ENCODE measurements at regions not wholly inside any gene's neighbourhood (a gene's known extent, or its start where the extent isn't known, plus 50 kb on each side); places are given as distances from the start of the nearest gene placed in this dataset.
"Not testable (repeated sequence)": the region's sequence is repeated elsewhere in the genome, so short reads cannot be mapped to it uniquely, and the experiment has no call there.

GRCh38 chr11:127993788-127994187, 593.6 kb downstream of the ETS1 start:
- ATAC-seq (no peak), DNase-seq (no peak)
- no peak overlapping the region for H3K27ac Mint-ChIP-seq

GRCh38 chr11:127993281-127993680, 594.1 kb downstream of the ETS1 start:
- Mint-ChIP-seq H3K4me3 (no peak overlapping the region), H3K27me3 (peaks cover 6% of the 10 kb centered on the region), H3K4me1 (no peaks in the 10 kb centered on the region), H3K27ac (no peak overlapping the region), H3K36me3 (no peaks in the 10 kb centered on the region), H3K9me3 (ENCODE audit: low read depth) (no peaks in the 10 kb centered on the region)
- CTCF ChIA-PET = no interaction called here
- DNase-seq (no peak), ATAC-seq (no peak)

More at GRCh38 chr11:127993788-127994187, 593.6 kb downstream of the ETS1 start:
- Mint-ChIP-seq H3K9me3 (ENCODE audit: low read depth) (no peaks in the 10 kb centered on the region), H3K36me3 (no peaks in the 10 kb centered on the region), H3K4me3 (no peak overlapping the region), H3K4me1 (no peaks in the 10 kb centered on the region), H3K27me3 (peaks cover 6% of the 10 kb centered on the region)
- CTCF ChIA-PET = no interaction called here

DNA sequence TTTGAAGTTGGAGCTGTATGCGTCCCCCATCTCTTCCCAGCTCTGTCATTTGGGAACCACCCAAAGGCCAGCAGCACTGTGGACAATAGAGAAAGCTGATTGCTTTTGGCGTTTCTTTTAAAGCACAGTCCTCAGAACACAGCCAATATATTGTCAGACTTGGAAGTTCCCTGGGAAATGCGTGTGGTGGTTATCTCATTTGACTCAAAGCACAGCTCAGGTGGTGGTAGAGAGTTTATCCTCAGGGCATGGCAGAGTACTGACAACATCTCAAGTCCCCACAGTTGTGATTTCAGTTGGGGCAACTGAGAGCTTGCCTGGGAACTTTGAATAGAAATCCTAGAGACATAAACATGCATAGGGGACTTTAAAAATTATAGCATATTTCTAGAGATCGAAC, 601.3 kb downstream of the ETS1 start:
- ATAC-seq (no peak), DNase-seq (no peak)
- Mint-ChIP-seq H3K9me3 (ENCODE audit: low read depth) (no peaks in the 10 kb centered on the region), H3K36me3 (no peaks in the 10 kb centered on the region), H3K27ac (no peak overlapping the region), H3K4me1 (no peaks in the 10 kb centered on the region), H3K4me3 (no peak overlapping the region), H3K27me3 (peaks cover 8% of the 10 kb centered on the region)
- CTCF ChIA-PET = no interaction called here

GRCh38 chr11:127972816-127973215, 614.5 kb downstream of the ETS1 start:
- ATAC-seq (no peak), DNase-seq (no peak)
- Mint-ChIP-seq H3K27ac (no peak overlapping the region), H3K9me3 (ENCODE audit: low read depth) (peaks cover under 1% of the 10 kb centered on the region), H3K4me1 (no peaks in the 10 kb centered on the region), H3K4me3 (no peak overlapping the region), H3K27me3 (peaks cover 22% of the 10 kb centered on the region), H3K36me3 (no peaks in the 10 kb centered on the region)
- CTCF ChIA-PET = no interaction called here

DNA sequence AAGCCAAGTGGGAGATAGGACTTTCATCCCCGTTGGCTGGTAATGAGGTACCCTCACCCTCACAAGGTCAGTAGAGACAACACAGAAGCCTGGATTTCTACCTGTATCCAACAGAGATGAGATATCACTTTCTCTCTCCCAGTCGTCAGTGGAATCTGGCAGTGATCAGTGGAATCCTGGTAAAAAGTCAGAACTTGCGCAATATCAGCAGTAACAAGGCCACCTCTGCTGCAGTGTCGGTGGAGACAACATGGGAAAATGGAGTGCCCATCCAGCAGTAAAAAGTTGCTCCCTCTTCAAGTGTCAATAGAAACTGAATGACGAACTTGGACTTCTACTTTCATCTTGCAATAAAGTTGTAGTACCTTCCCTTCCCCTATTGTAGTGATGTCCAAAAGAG, 615.9 kb downstream of the ETS1 start:
- no peak for DNase-seq
- Mint-ChIP-seq H3K4me1 (no peaks in the 10 kb centered on the region), H3K36me3 (no peaks in the 10 kb centered on the region), H3K27ac (no peak overlapping the region), H3K9me3 (ENCODE audit: low read depth) (no peaks in the 10 kb centered on the region), H3K27me3 (peaks cover 22% of the 10 kb centered on the region), H3K4me3 (no peak overlapping the region)
- ATAC-seq = no peak
- CTCF ChIA-PET = no interaction called here

GRCh38 chr11:127966821-127967220, 620.5 kb downstream of the ETS1 start:
- H3K27me3 Mint-ChIP-seq = peaks cover 15% of the 10 kb centered on the region
- DNase-seq = no peak
- H3K4me3 Mint-ChIP-seq = no peak overlapping the region
- ATAC-seq = no peak
- H3K27ac Mint-ChIP-seq = no peak overlapping the region
- H3K4me1 Mint-ChIP-seq = no peaks in the 10 kb centered on the region
- CTCF ChIA-PET = interaction anchor here (0.9 kb wide), 1 partner anchor 191 kb away, joined by 3 read pairs; no protein-coding TSS in a partner anchor
- H3K9me3 Mint-ChIP-seq (ENCODE audit: low read depth) = no peaks in the 10 kb centered on the region
- H3K36me3 Mint-ChIP-seq = no peaks in the 10 kb centered on the region

GRCh38 chr11:127965939-127966668, 621.3 kb downstream of the ETS1 start:
- Mint-ChIP-seq H3K36me3 (no peaks in the 10 kb centered on the region), H3K4me1 (no peaks in the 10 kb centered on the region), H3K27ac (no peak overlapping the region), H3K27me3 (peaks cover 15% of the 10 kb centered on the region), H3K9me3 (ENCODE audit: low read depth) (no peaks in the 10 kb centered on the region), H3K4me3 (no peak overlapping the region)
- no peak for ATAC-seq
- no peak for DNase-seq
- CTCF ChIA-PET = no interaction called here

DNA sequence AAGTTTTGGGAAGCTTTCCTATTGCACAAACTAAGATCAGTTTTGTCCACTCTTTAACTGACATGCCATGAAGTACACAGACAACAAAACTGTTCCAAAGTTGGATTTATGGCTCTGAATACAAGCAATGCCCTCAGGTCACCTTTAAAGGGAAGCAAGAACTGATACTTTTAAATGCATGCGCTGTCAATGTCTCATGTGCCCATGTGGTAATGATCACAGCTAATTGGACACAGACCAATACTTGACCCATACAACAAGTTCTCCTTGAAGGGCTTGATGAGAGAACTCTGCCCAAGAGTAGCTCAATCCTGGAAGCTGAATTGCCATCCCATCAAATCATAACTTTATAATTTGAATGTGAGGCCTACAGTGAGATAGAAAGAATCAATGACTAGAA, 624.9 kb downstream of the ETS1 start:
- no peak overlapping the region for H3K4me3 Mint-ChIP-seq
- no peaks in the 10 kb centered on the region for H3K9me3 Mint-ChIP-seq (ENCODE audit: low read depth)
- CTCF ChIA-PET = no interaction called here
- H3K27me3 Mint-ChIP-seq = peaks cover 9% of the 10 kb centered on the region
- ATAC-seq (no peak), DNase-seq (no peak)
- H3K36me3 Mint-ChIP-seq = no peaks in the 10 kb centered on the region
- no peak overlapping the region for H3K27ac Mint-ChIP-seq
- H3K4me1 Mint-ChIP-seq = no peaks in the 10 kb centered on the region

- Mint-ChIP-seq H3K4me3 (no peak overlapping the region), H3K36me3 (no peaks in the 10 kb centered on the region), H3K27me3 (peaks cover 8% of the 10 kb centered on the region), H3K9me3 (ENCODE audit: low read depth) (no peaks in the 10 kb centered on the region), H3K4me1 (no peaks in the 10 kb centered on the region), H3K27ac (no peak overlapping the region)
- CTCF ChIA-PET = interaction anchor here (1.6 kb wide), 1 partner anchor 36 kb away, joined by 3 read pairs; no protein-coding TSS in a partner anchor
- DNase-seq = no peak
- ATAC-seq = no peak
Observed at GRCh38 chr11:127950162-127950561, 637.2 kb downstream of the ETS1 start.

- Mint-ChIP-seq H3K36me3 (no peaks in the 10 kb centered on the region), H3K9me3 (ENCODE audit: low read depth) (no peaks in the 10 kb centered on the region), H3K27me3 (peaks cover 8% of the 10 kb centered on the region), H3K27ac (no peak overlapping the region), H3K4me1 (peaks cover 12% of the 10 kb centered on the region), H3K4me3 (no peak overlapping the region)
- peak; percentile 30 for ATAC-seq
- DNase-seq = no peak
- CTCF ChIA-PET = no interaction called here
Observed at GRCh38 chr11:127943763-127944162, 643.6 kb downstream of the ETS1 start.

GRCh38 chr11:127943152-127943551, 644.2 kb downstream of the ETS1 start:
- no peaks in the 10 kb centered on the region for H3K36me3 Mint-ChIP-seq
- CTCF ChIA-PET = no interaction called here
- H3K4me1 Mint-ChIP-seq = peaks cover 12% of the 10 kb centered on the region
- no peaks in the 10 kb centered on the region for H3K9me3 Mint-ChIP-seq (ENCODE audit: low read depth)
- H3K4me3 Mint-ChIP-seq = no peak overlapping the region
- no peak for DNase-seq
- ATAC-seq = no peak
- H3K27ac Mint-ChIP-seq = no peak overlapping the region
- H3K27me3 Mint-ChIP-seq = peaks cover 8% of the 10 kb centered on the region

GRCh38 chr11:127941554-127941953, 645.8 kb downstream of the ETS1 start:
- H3K4me3 Mint-ChIP-seq; H3K27me3 Mint-ChIP-seq; H3K9me3 Mint-ChIP-seq (ENCODE audit: low read depth); H3K27ac Mint-ChIP-seq; CTCF ChIA-PET; DNase-seq; H3K36me3 Mint-ChIP-seq: not testable (repeated sequence)
- peak; percentile 63 for ATAC-seq
- H3K4me1 Mint-ChIP-seq = peaks cover 12% of the 10 kb centered on the region

- no peak for ATAC-seq
- Mint-ChIP-seq H3K27ac (no peak overlapping the region), H3K4me1 (peaks cover 10% of the 10 kb centered on the region), H3K27me3 (peaks cover 10% of the 10 kb centered on the region), H3K4me3 (no peak overlapping the region), H3K36me3 (no peaks in the 10 kb centered on the region), H3K9me3 (ENCODE audit: low read depth) (no peaks in the 10 kb centered on the region)
- CTCF ChIA-PET = no interaction called here
- DNase-seq = no peak
Observed at GRCh38 chr11:127939000-127939399, 648.4 kb downstream of the ETS1 start.

DNA sequence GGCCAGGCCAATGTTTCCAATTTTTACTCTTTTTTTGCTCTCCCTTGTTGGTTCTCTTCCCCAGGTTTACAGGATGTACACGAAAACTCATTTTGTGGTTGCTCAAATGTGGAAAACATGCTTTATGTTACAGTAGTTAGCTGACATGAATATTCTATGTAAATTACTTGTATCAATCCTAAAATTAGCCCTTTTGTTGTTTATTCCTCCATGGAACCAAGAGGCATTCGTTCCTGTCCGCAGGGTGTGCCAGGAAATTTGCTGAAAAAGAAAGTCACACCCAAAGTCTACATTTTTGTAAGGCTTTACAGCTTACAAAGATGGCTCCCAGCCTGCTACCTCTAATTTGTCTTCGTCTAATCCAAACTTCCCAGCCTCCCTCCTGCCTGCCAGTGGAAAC, 652.3 kb downstream of the ETS1 start:
- ATAC-seq = no peak
- no peak for DNase-seq
- CTCF ChIA-PET = no interaction called here
- H3K27ac Mint-ChIP-seq = no peak overlapping the region
- H3K36me3 Mint-ChIP-seq = no peaks in the 10 kb centered on the region
- no peak overlapping the region for H3K4me3 Mint-ChIP-seq
- no peaks in the 10 kb centered on the region for H3K4me1 Mint-ChIP-seq
- H3K9me3 Mint-ChIP-seq (ENCODE audit: low read depth) = no peaks in the 10 kb centered on the region
- peaks cover 10% of the 10 kb centered on the region for H3K27me3 Mint-ChIP-seq

DNA sequence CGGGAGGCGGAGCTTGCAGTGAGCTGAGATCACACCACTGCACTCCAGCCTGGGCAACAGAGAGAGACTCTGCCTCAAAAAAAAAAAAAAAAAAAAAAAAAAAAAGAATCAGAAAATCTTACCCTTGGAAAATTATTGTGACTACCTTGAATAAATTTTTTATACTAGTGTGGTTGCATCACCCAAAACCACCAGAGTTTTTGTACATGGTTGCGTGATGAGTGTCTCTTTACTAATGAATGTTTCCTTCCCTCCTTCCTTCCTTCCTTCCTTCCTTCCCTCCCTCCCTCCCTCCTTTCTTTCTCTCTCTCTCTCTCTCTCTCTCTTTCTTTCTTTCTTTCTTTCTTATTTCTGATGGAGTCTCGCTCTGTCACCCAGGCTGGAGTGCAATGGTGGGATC, 653.4 kb downstream of the ETS1 start:
- DNase-seq; H3K4me3 Mint-ChIP-seq; H3K4me1 Mint-ChIP-seq; H3K27ac Mint-ChIP-seq; H3K27me3 Mint-ChIP-seq; ATAC-seq; H3K36me3 Mint-ChIP-seq; H3K9me3 Mint-ChIP-seq (ENCODE audit: low read depth); CTCF ChIA-PET: not testable (repeated sequence)
